ENCODE measurements at regions not wholly inside any gene's neighbourhood (a gene's known extent, or its start where the extent isn't known, plus 50 kb on each side); places are given as distances from the start of the nearest gene placed in this dataset.

GRCh38 chr2:129103936-129104878, 785.5 kb upstream of the HS6ST1 start:
- Histone ChIP-seq H3K27me3 (replicated peaks) (no peaks in the 10 kb centered on the region), H3K4me3 (ENCODE audit: low read depth, low read length) (no peak overlapping the region), H3K27ac (no peak overlapping the region), H3K36me3 (replicated peaks) (no peaks in the 10 kb centered on the region)
- DNase-seq = no peak
- no peak for TF ChIP-seq CTCF (IDR thresholded peaks at IDR 0.05; ENCODE audit: low read depth, low read length, missing control alignments)
- in situ Hi-C loops (cut with HindIII; ENCODE audit: low pct_ligation_motif_present, low sequenced_read_pairs) = no loop called here

GRCh38 chr2:129112181-129112580, 793.5 kb upstream of the HS6ST1 start:
- no peaks in the 10 kb centered on the region for H3K36me3 ChIP-seq (replicated peaks)
- no peak for TF ChIP-seq CTCF (IDR thresholded peaks at IDR 0.05; ENCODE audit: low read depth, low read length, missing control alignments)
- H3K27me3 ChIP-seq (replicated peaks) = no peaks in the 10 kb centered on the region
- no peak overlapping the region for H3K27ac ChIP-seq
- in situ Hi-C loops (cut with HindIII; ENCODE audit: low pct_ligation_motif_present, low sequenced_read_pairs) = no loop called here
- no peak overlapping the region for H3K4me3 ChIP-seq (ENCODE audit: low read depth, low read length)
- DNase-seq = no peak

GRCh38 chr2:129113776-129114175, 795.1 kb upstream of the HS6ST1 start:
- no peaks in the 10 kb centered on the region for H3K36me3 ChIP-seq (replicated peaks)
- H3K4me3 ChIP-seq (ENCODE audit: low read depth, low read length) = no peak overlapping the region
- in situ Hi-C loops (cut with HindIII; ENCODE audit: low pct_ligation_motif_present, low sequenced_read_pairs) = no loop called here
- H3K27me3 ChIP-seq (replicated peaks) = no peaks in the 10 kb centered on the region
- H3K27ac ChIP-seq = no peak overlapping the region
- DNase-seq = no peak
- no peak for TF ChIP-seq CTCF (IDR thresholded peaks at IDR 0.05; ENCODE audit: low read depth, low read length, missing control alignments)

- Histone ChIP-seq H3K27ac (no peak overlapping the region), H3K4me3 (ENCODE audit: low read depth, low read length) (no peak overlapping the region), H3K27me3 (replicated peaks) (no peaks in the 10 kb centered on the region), H3K36me3 (replicated peaks) (no peaks in the 10 kb centered on the region)
- DNase-seq = no peak
- in situ Hi-C loops (cut with HindIII; ENCODE audit: low pct_ligation_motif_present, low sequenced_read_pairs) = no loop called here
- TF ChIP-seq CTCF (IDR thresholded peaks at IDR 0.05; ENCODE audit: low read depth, low read length, missing control alignments) = no peak
Observed at GRCh38 chr2:129117434-129117833, 798.8 kb upstream of the HS6ST1 start.

GRCh38 chr2:129118296-129118695, 799.6 kb upstream of the HS6ST1 start:
- no peaks in the 10 kb centered on the region for H3K36me3 ChIP-seq (replicated peaks)
- in situ Hi-C loops (cut with HindIII; ENCODE audit: low pct_ligation_motif_present, low sequenced_read_pairs) = no loop called here
- no peak overlapping the region for H3K4me3 ChIP-seq (ENCODE audit: low read depth, low read length)
- DNase-seq = no peak
- TF ChIP-seq CTCF (IDR thresholded peaks at IDR 0.05; ENCODE audit: low read depth, low read length, missing control alignments) = no peak
- H3K27me3 ChIP-seq (replicated peaks) = no peaks in the 10 kb centered on the region
- no peak overlapping the region for H3K27ac ChIP-seq

Measured in brain microvascular endothelial cell (primary cell).